ENCODE measurements at regions not wholly inside any gene's neighbourhood (a gene's known extent, or its start where the extent isn't known, plus 50 kb on each side); places are given as distances from the start of the nearest gene placed in this dataset.

DNA sequence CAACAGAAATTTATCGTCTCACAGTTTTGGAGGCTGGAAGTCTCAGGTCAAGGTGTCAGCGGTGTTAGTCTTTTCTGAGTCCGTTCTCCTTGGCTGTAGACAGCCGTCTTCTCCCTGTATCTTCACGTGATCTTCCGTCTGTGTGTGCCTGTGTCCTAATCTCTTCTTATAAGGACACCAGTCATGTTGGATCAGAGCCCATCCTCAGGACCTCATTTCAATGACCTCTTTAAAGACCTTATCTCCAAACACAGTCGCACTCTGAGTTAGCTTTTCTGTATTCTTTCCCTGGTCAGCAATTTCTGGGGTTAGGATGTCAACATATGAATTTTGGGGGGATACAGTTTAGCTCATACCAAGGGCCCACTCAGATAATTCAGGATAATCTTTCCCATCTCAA lies 247.7 kb downstream of the PRDM2 start:
- Mint-ChIP-seq H3K4me3 (no peak overlapping the region), H3K27me3 (peaks cover 22% of the 10 kb centered on the region), H3K9me3 (peaks cover 4 to 6% of the 10 kb centered on the region in 2 donors), H3K27ac (no peak overlapping the region), H3K4me1 (no peaks in the 10 kb centered on the region)
- no peak for DNase-seq
- no peak for ATAC-seq

DNA sequence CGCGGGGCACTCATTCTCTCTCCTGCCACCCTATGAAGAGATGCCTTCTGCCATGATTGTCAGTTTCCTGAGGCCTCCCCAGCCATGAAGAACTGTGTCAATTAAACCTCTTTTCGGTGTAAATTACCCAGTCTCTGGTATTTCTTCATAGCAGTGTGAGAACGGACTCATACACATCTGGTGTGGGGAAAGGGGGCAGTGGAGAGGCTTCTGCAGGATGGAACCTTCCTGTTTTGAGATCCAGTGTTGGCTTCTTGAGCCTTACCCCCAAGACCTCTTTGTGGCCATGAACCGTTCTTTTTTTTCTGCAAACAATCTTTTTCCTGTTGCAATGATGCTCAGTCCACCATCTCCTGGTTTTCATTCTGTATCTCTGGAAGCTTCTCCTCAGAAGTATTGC lies 248.4 kb downstream of the PRDM2 start:
- no peak for DNase-seq
- H3K4me3 Mint-ChIP-seq = no peak overlapping the region
- H3K27me3 Mint-ChIP-seq = peaks cover 22% of the 10 kb centered on the region
- H3K9me3 Mint-ChIP-seq = no peaks in the 10 kb centered on the region
- H3K27ac Mint-ChIP-seq = peak overlapping the region in 1 of 2 donors; percentile 34
- ATAC-seq = no peak
- no peaks in the 10 kb centered on the region for H3K4me1 Mint-ChIP-seq

DNA sequence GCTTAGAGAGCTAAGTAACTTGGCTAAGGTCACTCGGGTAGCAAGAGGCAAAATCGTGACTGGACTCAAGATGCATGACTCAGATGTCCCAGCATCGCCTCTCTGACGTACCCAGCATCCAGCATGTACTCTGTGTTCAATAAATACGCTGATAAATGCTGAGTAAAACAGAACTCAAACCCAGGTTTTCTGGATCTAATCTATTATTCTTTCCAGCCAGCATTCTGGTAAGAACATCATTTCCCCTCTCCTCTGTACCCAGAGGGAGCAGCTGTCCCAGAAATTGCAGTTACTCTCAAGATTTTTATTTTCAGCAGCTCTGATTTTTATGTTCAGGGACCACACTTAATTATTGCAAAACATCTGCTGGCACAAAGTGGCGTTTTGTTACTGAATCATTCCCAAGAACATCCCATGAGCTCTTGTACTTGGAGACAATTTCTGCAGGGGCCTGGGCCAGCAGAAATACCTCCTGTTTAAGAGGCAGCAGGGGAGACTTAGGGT lies 249.0 kb downstream of the PRDM2 start:
- ATAC-seq (no peak), DNase-seq (no peak)
- Mint-ChIP-seq H3K27ac (no peak overlapping the region), H3K4me3 (no peak overlapping the region), H3K27me3 (peaks cover 20% of the 10 kb centered on the region), H3K4me1 (no peaks in the 10 kb centered on the region), H3K9me3 (no peaks in the 10 kb centered on the region)

DNA sequence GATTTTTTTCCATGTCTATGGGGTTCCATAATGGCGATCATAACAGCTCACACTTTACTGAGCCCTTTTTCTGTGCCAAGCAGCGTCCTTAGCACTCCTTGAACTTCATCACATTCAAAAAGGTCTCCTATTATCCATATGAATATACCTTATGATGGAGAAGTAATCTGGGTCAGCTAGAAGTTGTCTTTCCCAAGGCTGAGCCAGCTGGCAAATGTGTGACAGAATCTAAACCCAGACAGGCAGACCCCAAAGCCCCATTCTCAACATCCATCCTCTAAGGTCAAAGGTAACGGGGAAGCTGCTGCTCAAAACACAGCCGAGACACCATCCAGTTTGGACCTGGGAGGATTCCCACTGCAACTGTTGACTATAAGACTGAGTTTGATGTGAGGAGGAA lies 249.6 kb downstream of the PRDM2 start:
- H3K4me1 Mint-ChIP-seq = no peaks in the 10 kb centered on the region
- DNase-seq (no peak), ATAC-seq (no peak)
- no peak overlapping the region for H3K4me3 Mint-ChIP-seq
- no peak overlapping the region for H3K27ac Mint-ChIP-seq
- no peaks in the 10 kb centered on the region for H3K9me3 Mint-ChIP-seq
- H3K27me3 Mint-ChIP-seq = peaks cover 14% of the 10 kb centered on the region

DNA sequence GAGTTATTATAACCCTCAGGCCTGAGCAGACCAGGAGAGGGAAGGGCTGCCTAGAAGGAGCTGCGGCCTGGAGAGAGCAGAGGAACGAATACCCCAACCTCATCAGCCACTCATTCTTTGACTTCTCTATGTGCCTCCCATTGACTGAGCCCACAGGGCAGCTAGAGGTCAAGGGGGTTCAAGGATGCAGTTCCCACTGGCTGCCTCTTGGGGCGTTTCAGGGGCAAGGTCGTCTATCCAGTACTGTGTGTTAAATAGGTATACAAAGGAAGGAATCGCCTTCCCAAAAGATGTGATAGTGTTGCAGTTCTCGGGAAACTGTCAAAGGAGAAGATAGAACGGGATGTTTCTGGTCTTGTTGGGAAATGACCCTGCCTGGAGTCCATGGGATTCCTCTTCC lies 250.6 kb downstream of the PRDM2 start:
- peaks cover 14% of the 10 kb centered on the region for H3K27me3 Mint-ChIP-seq
- H3K4me3 Mint-ChIP-seq = no peak overlapping the region
- DNase-seq (no peak), ATAC-seq (no peak)
- H3K27ac Mint-ChIP-seq = peak overlapping the region in 1 of 2 donors; percentile 65
- H3K9me3 Mint-ChIP-seq = no peaks in the 10 kb centered on the region
- H3K4me1 Mint-ChIP-seq = no peaks in the 10 kb centered on the region

DNA sequence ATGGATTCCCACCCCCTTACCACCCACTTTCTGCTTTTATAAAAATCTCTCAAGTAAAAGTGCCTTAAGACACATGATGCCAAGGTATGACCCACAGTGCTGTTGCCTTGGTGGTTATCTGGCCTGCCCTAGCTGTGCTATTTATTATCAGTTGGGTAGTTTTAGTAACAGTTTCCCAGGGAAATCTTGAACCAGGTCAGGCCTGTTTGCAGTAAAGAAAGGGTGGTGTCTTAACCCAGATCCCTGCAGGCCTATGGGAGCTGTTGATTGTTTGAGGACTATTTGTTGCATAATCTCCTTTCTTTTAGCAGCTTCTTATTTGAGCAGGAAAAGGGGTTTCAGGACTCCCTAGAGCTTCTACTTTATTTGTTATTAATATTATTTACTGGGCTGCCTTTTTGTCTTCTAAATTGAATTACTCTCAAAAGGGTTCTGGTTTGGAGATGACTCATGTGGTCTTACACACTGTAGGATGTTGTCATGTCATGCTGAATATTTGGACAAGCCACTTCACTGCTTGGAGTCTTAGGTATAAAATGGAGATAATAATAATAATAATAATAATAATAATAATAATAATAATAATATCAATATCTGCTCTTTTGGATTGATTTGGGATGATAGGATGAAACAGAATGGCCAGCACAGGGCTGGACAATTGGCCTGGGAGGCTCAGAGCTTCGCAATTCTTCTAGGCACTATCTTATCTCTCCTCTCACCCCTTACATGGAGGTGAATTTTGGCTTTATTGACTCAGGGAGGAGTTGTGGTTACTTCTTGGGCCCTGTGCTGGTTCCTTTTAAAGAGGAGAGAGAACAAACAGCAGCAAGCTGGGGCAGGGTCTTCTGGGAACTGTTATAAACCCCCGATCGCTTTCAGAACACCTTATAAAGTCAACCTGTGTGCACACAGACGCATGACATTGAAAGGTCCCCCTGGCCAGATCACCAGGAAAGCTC lies 252.1 kb downstream of the PRDM2 start:
- Mint-ChIP-seq H3K9me3 (no peaks in the 10 kb centered on the region), H3K27ac (no peak overlapping the region), H3K27me3 (peaks cover 14% of the 10 kb centered on the region), H3K4me3 (no peak overlapping the region), H3K4me1 (no peaks in the 10 kb centered on the region)
- DNase-seq = no peak
- no peak for ATAC-seq

- no peak for ATAC-seq
- H3K27ac Mint-ChIP-seq = no peak overlapping the region
These were observed 253.0 kb downstream of the PRDM2 start for GRCh38 chr1:13952985-13953384.

GRCh38 chr1:13956393-13956792 lies 256.4 kb downstream of the PRDM2 start:
- DNase-seq = no peak
- ATAC-seq = no peak
- Mint-ChIP-seq H3K4me1 (no peaks in the 10 kb centered on the region), H3K9me3 (no peaks in the 10 kb centered on the region), H3K27me3 (peaks cover 7% of the 10 kb centered on the region), H3K4me3 (no peak overlapping the region), H3K27ac (no peak overlapping the region)

More at GRCh38 chr1:13952985-13953384, 253.0 kb downstream of the PRDM2 start:
- peaks cover 14% of the 10 kb centered on the region for H3K27me3 Mint-ChIP-seq
- DNase-seq = no peak
- H3K9me3 Mint-ChIP-seq = no peaks in the 10 kb centered on the region
- no peak overlapping the region for H3K4me3 Mint-ChIP-seq
- H3K4me1 Mint-ChIP-seq = no peaks in the 10 kb centered on the region

DNA sequence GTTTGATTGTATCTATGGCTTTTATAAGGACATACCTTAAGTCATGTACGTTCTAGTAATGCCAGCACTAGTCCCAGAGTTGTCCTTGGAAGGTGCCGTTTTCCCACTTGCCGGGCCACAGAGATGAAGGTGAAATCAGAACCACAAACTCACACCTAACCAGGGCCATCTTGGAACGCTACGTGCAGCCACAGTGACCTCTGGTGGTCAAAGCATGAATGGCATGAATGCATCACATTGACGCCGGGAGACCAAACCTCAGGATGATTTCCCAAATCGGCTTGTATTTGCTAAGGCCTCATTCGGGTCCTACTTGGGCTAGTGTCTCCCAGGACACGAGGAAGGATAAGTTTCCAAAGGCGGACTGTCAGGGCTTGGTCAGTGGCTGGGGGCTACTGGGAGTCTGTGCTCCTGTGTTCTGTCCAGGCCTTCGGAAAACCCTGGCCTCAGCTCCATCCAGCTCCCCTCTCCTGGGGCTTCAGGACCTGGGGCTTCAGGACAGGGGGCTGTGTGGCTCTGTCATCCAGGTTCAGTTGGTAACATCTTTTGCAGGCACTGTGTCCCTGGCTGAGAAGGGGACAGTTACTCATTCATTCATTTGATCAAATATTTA lies 260.5 kb downstream of the PRDM2 start:
- peak; percentile 58 for ATAC-seq

GRCh38 chr1:13964768-13965167 lies 264.8 kb downstream of the PRDM2 start:
- peak overlapping the region in 1 of 2 donors; percentile 11 for H3K27ac Mint-ChIP-seq
- no peaks in the 10 kb centered on the region for H3K9me3 Mint-ChIP-seq
- DNase-seq (no peak), ATAC-seq (no peak)
- no peaks in the 10 kb centered on the region for H3K4me1 Mint-ChIP-seq
- no peak overlapping the region for H3K4me3 Mint-ChIP-seq
- peaks cover 45% of the 10 kb centered on the region for H3K27me3 Mint-ChIP-seq

More for the DNA sequence above, 260.5 kb downstream of the PRDM2 start:
- H3K4me1 Mint-ChIP-seq = no peaks in the 10 kb centered on the region
- H3K9me3 Mint-ChIP-seq = no peaks in the 10 kb centered on the region
- DNase-seq = peak; percentile 47 to 48
- peaks cover 37% of the 10 kb centered on the region for H3K27me3 Mint-ChIP-seq
- no peak overlapping the region for H3K4me3 Mint-ChIP-seq
- H3K27ac Mint-ChIP-seq = no peak overlapping the region

- Mint-ChIP-seq H3K9me3 (peaks cover 7 to 9% of the 10 kb centered on the region in 2 donors), H3K27me3 (peaks cover 43% of the 10 kb centered on the region), H3K4me3 (no peak overlapping the region), H3K4me1 (no peaks in the 10 kb centered on the region), H3K27ac (no peak overlapping the region)
- DNase-seq = no peak
- ATAC-seq = no peak
These were observed 265.9 kb downstream of the PRDM2 start for GRCh38 chr1:13965770-13966398.

- H3K27ac Mint-ChIP-seq = no peak overlapping the region
- H3K4me1 Mint-ChIP-seq = no peaks in the 10 kb centered on the region
- DNase-seq (no peak), ATAC-seq (no peak)
- H3K9me3 Mint-ChIP-seq = peaks cover 11 to 22% of the 10 kb centered on the region in 2 donors
- peaks cover 27% of the 10 kb centered on the region for H3K27me3 Mint-ChIP-seq
- H3K4me3 Mint-ChIP-seq = no peak overlapping the region
These were observed 267.7 kb downstream of the PRDM2 start for GRCh38 chr1:13967707-13968106.

DNA sequence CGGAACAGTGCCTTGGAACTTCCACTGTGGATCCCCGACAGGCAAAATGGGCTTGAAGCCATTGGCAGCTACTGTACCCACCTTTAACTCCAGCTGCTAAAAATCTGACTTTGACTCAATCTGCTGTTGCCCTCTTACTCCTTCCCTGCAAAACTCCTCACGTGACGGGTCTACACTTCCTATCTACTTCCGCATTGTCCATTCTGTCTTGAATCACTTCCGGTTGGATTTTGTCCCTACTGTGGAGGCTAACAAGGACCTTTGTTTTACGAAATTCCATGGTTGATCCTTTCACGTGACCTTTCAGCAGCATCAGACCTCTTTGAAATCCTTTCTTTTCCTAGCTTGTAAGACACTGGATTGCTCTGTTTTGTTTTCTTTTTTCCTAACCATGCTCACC lies 268.4 kb downstream of the PRDM2 start:
- no peak for ATAC-seq
- no peak overlapping the region for H3K4me3 Mint-ChIP-seq

DNA sequence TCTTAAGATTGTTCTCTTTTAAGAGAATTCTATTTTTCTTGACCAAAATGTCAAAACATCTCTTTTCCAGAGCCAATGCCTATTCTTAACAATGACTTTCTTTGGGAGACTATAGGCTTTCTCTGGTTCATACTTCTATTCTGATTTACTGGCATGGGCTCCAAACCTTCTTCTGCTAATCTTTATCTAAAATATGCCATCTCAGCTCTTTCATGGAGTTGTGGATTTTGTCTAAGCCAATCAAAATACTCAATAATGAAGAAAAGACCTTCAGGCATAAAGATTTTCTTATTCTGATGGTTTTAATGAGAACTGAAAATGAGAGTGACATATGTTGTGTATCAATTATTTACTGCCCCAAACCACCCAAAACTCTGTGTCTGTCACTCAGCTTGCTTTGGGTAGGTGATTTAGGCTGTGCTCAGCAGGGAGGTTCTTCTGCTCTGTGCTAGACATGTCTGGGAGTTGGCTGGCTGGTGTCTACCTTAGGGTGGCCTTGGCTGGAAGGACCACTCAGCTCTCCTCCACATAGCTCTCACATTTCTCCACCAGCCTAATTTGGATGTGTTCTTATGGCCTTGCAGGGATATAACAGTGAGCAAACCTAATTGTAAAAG lies 270.8 kb downstream of the PRDM2 start:
- H3K9me3 Mint-ChIP-seq = peaks cover 11 to 22% of the 10 kb centered on the region in 2 donors
- no peak overlapping the region for H3K27ac Mint-ChIP-seq
- no peak overlapping the region for H3K4me3 Mint-ChIP-seq
- ATAC-seq = no peak
- DNase-seq = no peak
- peaks cover 31% of the 10 kb centered on the region for H3K27me3 Mint-ChIP-seq
- no peaks in the 10 kb centered on the region for H3K4me1 Mint-ChIP-seq

More for the DNA sequence above, 268.4 kb downstream of the PRDM2 start:
- no peak for DNase-seq
- Mint-ChIP-seq H3K27ac (no peak overlapping the region), H3K4me1 (no peaks in the 10 kb centered on the region), H3K9me3 (peaks cover 11 to 22% of the 10 kb centered on the region in 2 donors), H3K27me3 (peaks cover 25% of the 10 kb centered on the region)

DNA sequence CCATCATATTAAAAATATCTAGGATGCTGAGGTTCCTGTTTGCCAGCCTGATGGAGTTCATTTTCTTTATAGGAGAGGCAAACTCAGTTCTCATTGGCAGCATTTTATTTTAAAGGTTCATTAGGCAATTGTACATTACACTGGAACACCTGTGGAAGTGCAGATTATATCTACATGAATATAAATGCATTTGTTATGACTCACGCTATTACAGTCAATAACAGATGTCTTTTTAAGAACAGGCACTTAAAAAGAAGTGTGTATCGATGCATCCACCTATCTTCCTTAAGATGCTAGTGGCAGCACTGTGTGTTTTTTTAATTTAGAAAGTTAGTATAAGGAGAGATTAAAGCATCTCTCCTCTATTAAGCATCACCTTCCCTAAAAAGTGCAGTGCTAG lies 276.5 kb downstream of the PRDM2 start:
- Mint-ChIP-seq H3K9me3 (peaks cover 0 to 14% of the 10 kb centered on the region in 2 donors), H3K4me1 (no peaks in the 10 kb centered on the region), H3K27ac (no peak overlapping the region), H3K27me3 (peaks cover 23% of the 10 kb centered on the region), H3K4me3 (no peak overlapping the region)
- DNase-seq (no peak), ATAC-seq (no peak)
